ENCODE measurements at regions not wholly inside any gene's neighbourhood (a gene's known extent, or its start where the extent isn't known, plus 50 kb on each side); places are given as distances from the start of the nearest gene placed in this dataset.
A peak's percentile ranks its signal among the peaks of the same experiment; 100 is the strongest.
"Not testable (repeated sequence)": the region's sequence is repeated elsewhere in the genome, so short reads cannot be mapped to it uniquely, and the experiment has no call there.

DNA sequence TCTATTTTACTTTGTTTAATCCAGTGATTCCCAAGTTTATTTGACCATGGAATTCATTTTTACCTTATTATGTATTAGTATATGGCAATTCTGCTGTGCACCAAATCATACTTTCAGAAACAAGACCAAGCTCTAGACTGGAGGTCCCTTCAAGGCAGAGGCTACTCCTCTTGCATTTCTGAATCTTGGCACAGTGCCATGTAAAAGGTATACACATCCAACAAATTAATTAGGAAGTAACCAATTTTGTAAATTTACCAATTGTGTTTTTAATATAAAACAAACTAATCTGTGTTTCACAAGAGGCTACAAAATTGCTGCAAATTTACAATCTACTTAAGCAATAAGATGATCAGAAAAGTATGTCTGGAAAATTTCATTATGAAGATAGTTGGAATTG, 712.2 kb upstream of the HS3ST1 start:
- no peak for DNase-seq

GRCh38 chr4:12139296-12139695, 710.6 kb upstream of the HS3ST1 start:
- DNase-seq, result no peak

GRCh38 chr4:12138488-12138887, 709.8 kb upstream of the HS3ST1 start:
- no peak for DNase-seq

DNA sequence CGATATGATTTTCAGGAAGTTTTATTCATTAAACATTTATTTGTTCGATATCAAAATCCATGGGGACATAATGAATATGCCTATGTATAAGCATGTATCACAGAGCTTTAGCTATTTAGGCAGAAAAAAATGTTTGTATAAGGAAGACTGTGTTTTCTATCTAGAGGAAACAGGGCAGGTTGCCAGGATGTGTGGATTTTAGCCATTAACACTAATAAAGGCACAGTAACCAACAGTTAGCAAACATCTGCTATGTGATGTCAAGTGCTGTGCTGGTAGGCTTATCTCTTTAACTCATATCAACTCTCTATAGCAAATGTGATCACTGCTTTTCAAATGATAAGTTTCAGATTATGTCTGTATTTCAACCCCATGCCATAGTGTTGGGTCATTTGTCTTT, 708.9 kb upstream of the HS3ST1 start:
- DNase-seq, result peak; percentile 5

DNA sequence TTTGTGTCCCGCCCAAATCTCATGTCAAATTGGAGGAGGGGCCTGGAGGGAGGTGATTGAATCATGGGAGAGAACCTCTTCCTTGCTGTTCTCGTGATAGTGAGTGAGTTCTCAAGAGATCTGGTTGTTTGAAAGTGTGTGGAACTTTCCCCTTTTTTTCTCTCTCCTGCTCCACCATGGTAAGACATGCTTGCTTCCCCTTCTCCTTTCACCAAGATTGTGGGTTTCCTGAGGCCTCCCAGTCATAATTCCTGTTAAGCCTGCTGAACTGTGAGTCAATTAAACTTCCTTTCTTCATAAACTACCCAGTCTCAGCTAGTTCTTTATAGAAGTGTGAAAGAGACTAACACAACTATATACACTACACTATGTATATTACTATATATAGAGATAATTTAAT, 697.8 kb upstream of the HS3ST1 start:
- DNase-seq, result no peak

GRCh38 chr4:12124138-12124537, 695.4 kb upstream of the HS3ST1 start:
- DNase-seq, result no peak

DNA sequence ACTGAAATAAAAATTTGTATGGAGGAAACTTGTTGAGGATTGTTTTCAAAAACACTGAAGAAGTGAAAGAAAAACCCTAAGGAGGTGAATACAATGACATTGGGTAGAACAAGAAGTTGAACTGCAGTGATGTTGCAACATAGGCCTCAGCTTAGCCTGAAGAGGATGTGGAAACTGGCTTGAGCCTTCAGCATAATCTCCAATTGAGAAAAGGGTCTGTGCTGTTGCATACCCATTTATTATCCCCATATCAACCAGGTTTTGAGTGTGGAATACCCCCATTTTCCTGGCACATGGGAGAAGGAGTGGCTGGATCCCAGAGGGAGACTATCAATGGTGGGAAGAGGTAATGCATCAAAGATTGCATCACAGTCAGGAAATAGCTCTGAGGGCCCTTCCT, 695.0 kb upstream of the HS3ST1 start:
- DNase-seq, result no peak

- DNase-seq, result no peak
Measured at GRCh38 chr4:12122316-12122715, 693.6 kb upstream of the HS3ST1 start.

- peak; percentile 46 for DNase-seq
Measured at GRCh38 chr4:12120968-12121367, 692.3 kb upstream of the HS3ST1 start.

DNA sequence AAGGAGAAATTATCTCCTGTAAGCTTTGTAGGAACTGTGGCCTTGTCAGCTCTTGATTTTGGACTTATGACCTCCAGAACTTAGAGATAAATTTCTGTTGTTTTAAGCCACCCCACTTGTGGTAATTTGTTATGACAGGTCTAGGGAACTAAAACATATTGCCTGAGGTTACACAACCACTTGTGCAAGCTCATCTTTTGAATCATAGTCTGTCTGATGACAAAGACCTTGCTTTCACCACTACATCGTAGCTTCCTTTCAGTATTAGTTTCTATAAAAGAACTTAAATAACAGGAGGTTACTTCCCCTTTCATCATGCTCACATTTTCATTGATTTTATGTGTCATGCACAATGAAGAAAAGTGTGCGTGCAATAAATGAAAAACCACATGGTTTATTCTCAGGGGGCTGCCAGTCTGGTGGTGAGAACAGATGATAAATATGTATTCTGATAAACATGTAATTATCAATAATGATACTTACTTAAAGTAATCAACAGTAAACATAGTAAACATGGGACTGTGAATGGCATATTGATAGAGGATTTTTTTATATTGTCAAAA, 690.0 kb upstream of the HS3ST1 start:
- DNase-seq, result no peak

GRCh38 chr4:12116009-12116552, 687.4 kb upstream of the HS3ST1 start:
- DNase-seq, result no peak

- DNase-seq, result no peak
Measured at GRCh38 chr4:12110627-12111026, 681.9 kb upstream of the HS3ST1 start.

DNA sequence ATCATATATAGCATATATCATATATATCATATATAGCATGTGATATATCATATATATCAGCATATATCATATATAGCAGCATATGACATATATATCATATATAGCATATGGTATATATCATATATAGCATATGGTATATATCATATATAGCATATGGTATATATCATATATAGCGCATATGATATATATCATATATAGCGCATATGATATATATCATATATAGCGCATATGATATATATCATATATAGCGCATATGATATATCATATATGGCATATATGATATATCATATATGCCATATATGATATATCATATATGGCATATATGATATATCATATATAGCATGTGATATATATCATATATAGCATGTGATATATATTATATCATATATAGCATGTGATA, 680.4 kb upstream of the HS3ST1 start:
- DNase-seq, result not testable (repeated sequence)

- DNase-seq, result no peak
Measured at GRCh38 chr4:12105519-12105918, 676.8 kb upstream of the HS3ST1 start.

- DNase-seq, result not testable (repeated sequence)
Measured at GRCh38 chr4:12089920-12090319, 661.2 kb upstream of the HS3ST1 start.

- DNase-seq, result no peak
Measured at GRCh38 chr4:12084690-12085089, 656.0 kb upstream of the HS3ST1 start.

DNA sequence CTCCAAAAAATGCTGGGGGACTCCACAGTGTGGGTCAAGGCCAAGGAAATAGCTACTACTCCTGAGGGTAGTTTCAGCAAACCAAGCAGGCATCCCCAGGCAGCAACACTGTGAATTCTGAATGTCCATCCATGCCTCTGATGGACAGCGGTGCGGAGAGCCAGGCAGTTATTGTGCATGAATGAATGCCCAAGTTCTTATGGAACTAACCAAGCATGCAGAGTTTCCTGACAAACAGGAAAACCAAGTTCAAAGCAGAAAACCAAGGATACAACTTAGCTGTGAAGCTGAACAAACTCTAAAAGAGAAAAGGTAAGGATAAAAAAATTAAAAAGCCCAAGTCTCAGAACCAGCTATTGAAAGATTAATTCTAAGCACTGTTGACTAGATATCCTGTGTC, 642.6 kb upstream of the HS3ST1 start:
- DNase-seq, result no peak

DNA sequence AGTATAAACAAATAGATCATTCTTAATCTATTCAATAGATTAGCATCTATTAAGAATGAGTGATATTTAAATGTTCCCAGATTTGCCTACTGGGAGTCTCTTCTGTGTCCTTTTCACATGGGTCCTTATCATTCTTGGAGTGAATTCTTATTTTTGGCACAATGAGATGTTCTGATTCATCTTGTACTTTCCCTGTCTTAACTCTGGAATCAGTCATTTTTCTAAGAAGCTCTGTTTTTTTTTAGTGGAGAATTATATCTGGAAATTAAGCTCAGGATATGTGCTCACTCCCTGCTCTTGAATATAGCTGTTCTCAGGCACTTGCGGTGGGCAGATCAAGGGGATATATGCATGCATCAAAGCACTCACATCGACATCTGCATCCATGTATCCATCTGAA, 625.3 kb upstream of the HS3ST1 start:
- DNase-seq, result no peak

DNA sequence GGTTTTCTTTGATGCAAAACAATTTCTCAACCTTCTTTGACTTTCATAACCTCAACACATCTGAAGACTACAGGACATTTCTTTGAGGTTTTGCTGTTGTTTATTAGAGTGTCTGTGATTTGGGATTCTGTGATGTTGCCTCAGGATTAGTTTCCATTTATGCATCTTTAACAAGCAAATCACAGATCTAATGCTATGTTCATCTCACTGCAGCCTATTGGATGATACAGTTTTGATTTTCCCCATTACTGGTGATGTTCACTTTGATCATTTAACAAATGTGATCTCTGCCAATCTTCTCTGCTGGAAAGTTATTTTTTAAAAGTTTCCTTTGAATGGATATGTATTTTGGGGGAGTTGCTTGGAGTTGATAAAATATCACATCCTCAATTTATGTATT, 624.9 kb upstream of the HS3ST1 start:
- DNase-seq, result no peak

DNA sequence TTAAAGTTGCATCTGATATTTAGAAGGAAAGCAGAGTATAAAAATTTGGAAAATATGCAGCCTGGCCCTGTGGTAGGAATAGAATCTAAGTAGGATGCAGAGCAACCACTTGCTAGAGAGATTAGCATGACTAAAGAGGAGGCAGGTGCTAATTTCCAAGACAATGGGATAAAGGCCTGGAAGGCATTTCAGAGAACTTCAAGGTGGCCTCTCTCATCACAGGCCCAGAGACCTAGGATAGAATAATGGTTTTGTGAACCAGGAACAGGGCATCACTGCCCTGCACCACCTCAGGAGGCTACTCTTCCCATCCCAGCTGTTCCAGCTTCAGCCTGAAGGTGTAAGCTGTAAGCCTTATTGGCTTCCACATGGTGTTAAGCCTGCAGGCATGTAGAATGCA, 621.7 kb upstream of the HS3ST1 start:
- no peak for DNase-seq

DNA sequence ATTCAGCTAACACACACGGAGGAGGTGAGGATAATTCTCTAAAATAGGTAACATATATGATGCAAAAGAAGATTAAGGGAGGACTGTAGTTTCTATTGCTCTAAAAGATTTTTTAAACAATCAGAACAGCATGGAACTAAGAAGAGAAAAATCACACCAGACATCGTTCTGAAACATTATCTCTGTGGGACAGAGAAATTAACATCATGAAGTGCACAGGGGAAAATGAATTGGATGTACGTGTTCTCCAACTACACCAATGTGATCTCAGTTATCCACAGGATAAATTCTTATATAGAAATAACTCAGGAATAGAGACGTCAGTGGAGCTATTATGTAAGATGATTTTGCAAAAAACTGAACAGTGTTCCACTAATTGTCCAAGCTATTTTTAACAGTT, 614.1 kb upstream of the HS3ST1 start:
- no peak for DNase-seq

GRCh38 chr4:12041828-12042227, 613.1 kb upstream of the HS3ST1 start:
- DNase-seq, result no peak

GRCh38 chr4:12036450-12036849, 607.8 kb upstream of the HS3ST1 start:
- DNase-seq, result no peak

DNA sequence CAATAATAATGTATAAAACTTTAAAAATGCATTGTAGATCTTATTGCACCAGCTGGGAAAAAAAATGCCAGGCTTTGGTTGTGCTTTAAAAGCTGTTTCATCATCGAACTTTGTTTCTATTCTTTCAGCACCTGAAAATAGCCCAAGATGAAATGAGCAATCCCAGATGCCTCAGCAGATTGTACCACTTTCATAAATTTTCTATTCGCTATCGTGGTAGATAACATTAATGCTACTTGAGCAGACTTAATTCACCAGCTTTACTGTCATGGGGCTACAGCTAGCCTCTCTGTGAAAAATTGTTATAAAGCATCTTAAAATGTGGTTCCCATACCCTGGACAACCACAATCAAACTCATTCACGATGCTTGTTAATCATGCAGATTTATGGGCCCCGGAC, 599.6 kb upstream of the HS3ST1 start:
- no peak for DNase-seq

- DNase-seq, result no peak
Measured at GRCh38 chr4:12022409-12022808, 593.7 kb upstream of the HS3ST1 start.

DNA sequence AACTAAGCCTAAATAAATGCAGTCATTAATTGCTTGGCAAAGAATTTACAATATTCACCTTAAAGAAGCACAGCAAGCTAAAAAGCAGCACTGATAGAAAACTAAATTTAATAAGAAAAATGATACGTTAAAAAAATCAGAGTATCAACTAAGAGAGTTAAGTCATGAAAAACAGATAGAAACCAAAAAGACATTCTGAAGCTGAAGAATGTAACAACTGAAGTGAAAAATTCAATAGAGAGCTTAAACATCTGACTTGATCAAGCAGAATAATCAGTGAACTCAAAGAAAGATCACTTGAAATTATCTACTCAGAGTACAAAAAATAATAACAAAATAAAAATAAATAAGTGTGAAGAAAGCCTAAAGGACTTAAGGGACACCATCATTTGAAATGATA, 588.0 kb upstream of the HS3ST1 start:
- DNase-seq, result no peak

Measured in NCI-H345 (cell line).